SJSA1 (cell line): ENCODE measurements at regions not wholly inside any gene's neighbourhood (a gene's known extent, or its start where the extent isn't known, plus 50 kb on each side); places are given as distances from the start of the nearest gene placed in this dataset.

ENCODE experiments used
- DNase-seq, 2 experiments: peaks; one replicate each; pipeline ENCODE4 v3.0.0-alpha.2; 2015 to 2020; ENCODE audit warnings: low spot score in 2 of 2, low read depth in 1 of 2
- H3K27ac ChIP-seq: fragments of 250-450 bp; sonication (Bioruptor Pico); 2 replicates; pipeline ENCODE4 v1.5.1; 2020; ENCODE audit warnings: mild to moderate bottlenecking, moderate library complexity
- H3K27me3 ChIP-seq: fragments of 250-450 bp; sonication (Bioruptor Pico); replicated peaks from 2 replicates; pipeline ENCODE4 v1.5.1; 2020; ENCODE audit warnings: mild to moderate bottlenecking, moderate library complexity
- H3K36me3 ChIP-seq: fragments of 250-450 bp; sonication (Bioruptor Pico); 2 replicates; pipeline ENCODE4 v1.5.1; 2020; ENCODE audit warnings: mild to moderate bottlenecking
- H3K4me1 ChIP-seq: fragments of 250-450 bp; sonication (Bioruptor Pico); replicated peaks from 2 replicates; pipeline ENCODE4 v1.6.1; 2021; ENCODE audit warnings: mild to moderate bottlenecking
- H3K4me3 ChIP-seq: fragments of 250-450 bp; sonication (Bioruptor Pico); 2 replicates; pipeline ENCODE4 v1.5.1; 2020; ENCODE audit warnings: mild to moderate bottlenecking
- H3K9me3 ChIP-seq: fragments of 250-450 bp; sonication (Bioruptor Pico); replicated peaks from 2 replicates; pipeline ENCODE4 v1.5.1; 2020; ENCODE audit warnings: mild to moderate bottlenecking

DNA sequence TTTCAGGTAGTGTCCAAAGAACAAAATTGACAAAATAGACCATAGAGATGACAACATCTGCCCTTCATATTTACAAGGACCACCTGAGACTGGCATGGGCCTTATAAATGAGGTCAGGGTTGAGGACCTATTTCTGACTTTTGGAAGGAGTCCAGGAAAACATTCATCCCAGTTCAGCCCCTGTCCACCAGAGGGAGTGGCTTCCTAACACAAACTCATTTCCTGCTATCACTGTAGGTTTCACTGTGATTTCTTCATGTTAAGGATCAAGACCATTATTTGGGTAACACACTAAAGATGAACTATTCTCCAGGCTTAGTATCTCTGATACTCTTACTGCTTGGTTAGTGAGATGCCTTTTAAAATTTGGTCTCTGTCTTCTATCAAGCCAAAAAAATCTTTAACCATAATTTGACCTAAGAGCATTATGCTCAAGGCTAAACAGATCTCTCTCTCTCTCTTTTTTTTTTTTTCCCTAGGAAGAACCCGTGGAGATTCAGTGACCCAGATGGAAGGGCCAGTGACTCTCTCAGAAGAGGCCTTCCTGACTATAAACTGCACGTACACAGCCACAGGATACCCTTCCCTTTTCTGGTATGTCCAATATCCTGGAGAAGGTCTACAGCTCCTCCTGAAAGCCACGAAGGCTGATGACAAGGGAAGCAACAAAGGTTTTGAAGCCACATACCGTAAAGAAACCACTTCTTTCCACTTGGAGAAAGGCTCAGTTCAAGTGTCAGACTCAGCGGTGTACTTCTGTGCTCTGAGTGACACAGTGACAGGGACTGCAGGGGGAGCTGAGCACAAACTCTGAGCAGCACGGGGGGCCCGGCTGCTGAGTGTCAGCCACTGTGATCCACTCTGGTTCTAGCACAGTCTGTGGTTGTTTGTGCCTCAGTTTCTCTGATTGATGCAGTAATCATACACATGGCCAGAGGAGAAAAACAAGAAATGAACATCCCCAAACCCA lies 267.6 kb upstream of the OR4E1 start:
- no peak overlapping the region for H3K27ac ChIP-seq
- H3K27me3 ChIP-seq: no peaks in the 10 kb centered on the region
- no peaks in the 10 kb centered on the region for H3K4me1 ChIP-seq
- DNase-seq: no peak
- no peaks in the 10 kb centered on the region for H3K36me3 ChIP-seq
- H3K9me3 ChIP-seq: no peaks in the 10 kb centered on the region
- H3K4me3 ChIP-seq: no peak overlapping the region

DNA sequence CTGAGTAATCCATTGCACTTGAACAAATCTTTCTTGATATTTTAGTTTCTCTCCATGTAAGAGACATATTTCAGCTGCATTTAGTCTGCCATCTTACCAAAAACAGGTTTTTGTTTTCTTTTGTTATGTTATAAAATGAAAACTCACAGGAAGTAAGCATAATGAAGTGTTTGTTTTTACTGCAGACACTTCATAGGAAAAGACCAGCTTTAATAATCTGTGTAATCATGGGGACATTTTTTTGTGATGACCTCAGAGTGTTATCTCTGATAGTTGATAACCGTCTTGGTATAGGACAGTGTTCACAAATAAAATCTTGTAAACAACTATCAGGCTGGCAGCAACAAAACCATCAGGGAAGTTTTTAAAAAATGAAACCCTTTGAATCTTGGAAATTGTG lies 266.2 kb upstream of the OR4E1 start:
- H3K36me3 ChIP-seq: no peaks in the 10 kb centered on the region
- H3K27ac ChIP-seq: no peak overlapping the region
- no peaks in the 10 kb centered on the region for H3K4me1 ChIP-seq
- no peaks in the 10 kb centered on the region for H3K27me3 ChIP-seq
- no peak for DNase-seq
- no peaks in the 10 kb centered on the region for H3K9me3 ChIP-seq
- no peak overlapping the region for H3K4me3 ChIP-seq

DNA sequence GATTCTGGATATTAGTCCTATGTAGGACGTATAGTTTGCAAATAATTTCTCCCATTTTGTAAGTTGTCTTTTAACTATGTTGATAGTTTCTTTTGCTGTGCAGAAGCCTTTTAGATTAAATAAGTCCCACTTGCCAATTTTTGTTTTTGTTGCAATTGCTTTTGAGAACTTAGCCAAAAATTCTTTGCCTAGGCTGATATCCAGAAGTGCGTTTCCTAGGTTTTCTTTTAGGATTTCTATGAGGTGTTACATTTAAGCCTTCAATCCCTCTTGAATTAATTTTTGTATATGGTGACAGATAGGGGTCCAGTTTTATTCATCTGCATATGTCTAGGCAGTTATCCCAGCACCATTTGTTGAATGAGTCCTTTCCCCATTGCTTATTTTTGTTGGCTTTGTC lies 264.4 kb upstream of the OR4E1 start:
- Histone ChIP-seq H3K27me3 (no peaks in the 10 kb centered on the region), H3K36me3 (no peaks in the 10 kb centered on the region), H3K9me3 (no peaks in the 10 kb centered on the region), H3K4me1 (no peaks in the 10 kb centered on the region), H3K27ac (no peak overlapping the region), H3K4me3 (no peak overlapping the region)
- no peak for DNase-seq

DNA sequence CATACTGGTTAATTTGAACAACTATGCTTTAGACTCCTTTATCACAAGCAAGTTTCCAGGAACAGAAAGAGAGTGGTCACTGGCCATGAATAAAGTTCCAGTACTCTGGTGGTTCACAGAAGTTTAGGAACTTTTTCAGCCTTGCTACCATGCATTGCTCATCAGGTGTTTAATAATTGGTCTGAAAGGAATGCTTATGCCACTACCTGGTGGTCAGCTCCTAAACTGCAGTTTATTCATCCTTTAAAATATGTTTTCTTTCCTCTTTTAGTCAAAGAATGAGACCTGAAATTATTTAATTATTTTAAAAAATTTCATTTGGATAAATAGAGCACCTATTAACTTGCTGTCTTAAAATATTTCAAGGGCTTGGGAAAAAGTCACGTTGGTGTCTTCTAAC lies 260.1 kb upstream of the OR4E1 start:
- Histone ChIP-seq H3K9me3 (no peaks in the 10 kb centered on the region), H3K4me1 (no peaks in the 10 kb centered on the region), H3K4me3 (no peak overlapping the region), H3K27ac (no peak overlapping the region), H3K36me3 (no peaks in the 10 kb centered on the region), H3K27me3 (no peaks in the 10 kb centered on the region)
- DNase-seq: no peak

DNA sequence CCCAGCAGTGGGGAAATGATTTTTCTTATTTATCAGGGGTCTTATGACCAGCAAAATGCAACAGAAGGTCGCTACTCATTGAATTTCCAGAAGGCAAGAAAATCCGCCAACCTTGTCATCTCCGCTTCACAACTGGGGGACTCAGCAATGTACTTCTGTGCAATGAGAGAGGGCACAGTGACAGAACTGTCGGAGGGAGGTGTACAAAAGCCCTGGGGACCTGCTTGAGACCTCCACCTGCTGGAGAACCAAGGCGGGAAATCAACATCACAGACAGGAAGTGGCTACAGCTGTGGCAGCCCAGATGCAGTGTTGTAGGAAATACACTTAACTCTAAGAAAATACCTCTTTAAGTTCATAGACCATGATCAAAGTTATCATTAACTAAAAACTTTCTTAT lies 250.9 kb upstream of the OR4E1 start:
- DNase-seq: no peak
- H3K27ac ChIP-seq: no peak overlapping the region
- H3K36me3 ChIP-seq: no peaks in the 10 kb centered on the region
- no peaks in the 10 kb centered on the region for H3K9me3 ChIP-seq
- no peaks in the 10 kb centered on the region for H3K4me1 ChIP-seq
- peaks cover 6% of the 10 kb centered on the region; the same call in 1 of the 2 replicates for H3K27me3 ChIP-seq
- H3K4me3 ChIP-seq: no peak overlapping the region

DNA sequence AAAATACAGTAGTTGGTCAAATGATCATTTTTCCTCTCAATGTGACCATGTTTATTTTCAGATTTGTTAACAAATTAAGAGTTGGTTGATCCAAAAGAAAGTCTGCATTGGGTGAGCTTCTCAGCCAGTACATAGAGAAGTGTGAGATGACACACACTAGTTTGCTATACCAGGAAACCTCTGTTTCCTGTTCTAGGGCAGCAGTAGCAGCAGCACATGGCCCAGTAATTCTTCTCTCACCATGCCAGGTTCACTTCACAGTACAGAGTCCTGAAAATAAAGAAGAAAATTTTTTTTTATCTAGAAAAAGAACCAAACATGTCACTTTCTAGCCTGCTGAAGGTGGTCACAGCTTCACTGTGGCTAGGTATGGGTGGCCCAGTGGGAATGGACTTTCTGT lies 250.2 kb upstream of the OR4E1 start:
- Histone ChIP-seq H3K4me3 (no peak overlapping the region), H3K36me3 (no peaks in the 10 kb centered on the region), H3K9me3 (no peaks in the 10 kb centered on the region), H3K4me1 (no peaks in the 10 kb centered on the region), H3K27me3 (peaks cover 6% of the 10 kb centered on the region; the same call in 1 of the 2 replicates), H3K27ac (no peak overlapping the region)
- no peak for DNase-seq

DNA sequence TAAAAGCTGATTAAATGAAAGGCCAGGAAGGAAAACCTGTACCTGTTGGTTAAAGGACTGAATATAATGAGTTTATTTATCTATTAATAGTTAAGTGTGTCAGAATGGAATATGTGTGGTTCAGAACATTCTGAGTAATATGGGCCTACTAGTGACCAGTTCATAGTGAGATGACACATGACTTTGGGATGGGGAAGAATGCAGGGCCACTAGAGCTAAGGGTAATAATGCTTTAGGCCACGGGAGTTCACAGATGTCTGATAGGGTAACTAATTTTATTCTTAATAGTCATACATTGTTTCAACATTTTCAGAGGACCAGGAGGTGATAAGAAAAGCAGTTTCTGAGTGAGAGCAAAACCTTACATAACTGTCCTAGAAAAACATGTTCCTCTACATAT lies 247.8 kb upstream of the OR4E1 start:
- peaks cover 6% of the 10 kb centered on the region; the same call in 1 of the 2 replicates for H3K27me3 ChIP-seq
- H3K9me3 ChIP-seq: no peaks in the 10 kb centered on the region
- no peak overlapping the region for H3K4me3 ChIP-seq
- H3K27ac ChIP-seq: no peak overlapping the region
- no peaks in the 10 kb centered on the region for H3K36me3 ChIP-seq
- H3K4me1 ChIP-seq: 0 out of 2 replicates have a peak, but pooled peaks cover 6% of the 10 kb centered on the region
- DNase-seq: no peak

DNA sequence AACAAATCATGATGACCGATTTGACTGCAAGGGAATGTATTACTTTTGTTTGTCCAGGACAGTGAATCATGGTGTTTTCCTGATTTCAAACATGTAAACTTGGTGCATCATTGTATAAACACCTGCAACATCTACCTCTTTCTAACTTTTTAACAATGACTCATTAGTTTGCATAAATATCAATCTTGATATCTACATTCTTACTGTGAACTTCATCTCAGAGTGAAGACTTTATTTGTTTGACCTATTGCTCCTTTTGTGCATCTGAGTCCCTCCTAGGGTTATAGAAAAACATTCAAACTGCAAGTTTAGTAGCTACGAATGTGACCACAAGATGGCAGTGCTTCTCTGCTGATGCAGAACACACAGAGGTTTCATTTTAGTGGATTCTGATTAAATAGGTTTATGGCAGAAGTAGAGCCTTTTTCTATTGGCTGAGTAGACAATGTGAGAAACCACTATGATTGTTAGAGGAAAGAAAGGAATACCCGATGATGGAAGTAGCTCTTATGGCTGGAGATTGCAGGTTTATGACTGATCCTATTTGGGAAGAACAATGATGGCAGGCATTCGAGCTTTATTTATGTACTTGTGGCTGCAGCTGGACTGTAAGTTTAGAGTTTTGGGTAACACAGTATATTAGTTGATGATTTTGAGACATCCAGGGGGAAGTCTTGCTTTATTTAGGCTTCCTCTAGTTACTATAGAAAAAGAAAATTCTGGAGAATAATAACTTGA lies 244.2 kb upstream of the OR4E1 start:
- H3K4me1 ChIP-seq: peaks cover 9% of the 10 kb centered on the region
- H3K4me3 ChIP-seq: no peak overlapping the region
- DNase-seq: peak; percentile 36 to 44
- peaks cover 6% of the 10 kb centered on the region; the same call in 1 of the 2 replicates for H3K27me3 ChIP-seq
- no peak overlapping the region for H3K27ac ChIP-seq
- H3K9me3 ChIP-seq: no peaks in the 10 kb centered on the region
- no peaks in the 10 kb centered on the region for H3K36me3 ChIP-seq

DNA sequence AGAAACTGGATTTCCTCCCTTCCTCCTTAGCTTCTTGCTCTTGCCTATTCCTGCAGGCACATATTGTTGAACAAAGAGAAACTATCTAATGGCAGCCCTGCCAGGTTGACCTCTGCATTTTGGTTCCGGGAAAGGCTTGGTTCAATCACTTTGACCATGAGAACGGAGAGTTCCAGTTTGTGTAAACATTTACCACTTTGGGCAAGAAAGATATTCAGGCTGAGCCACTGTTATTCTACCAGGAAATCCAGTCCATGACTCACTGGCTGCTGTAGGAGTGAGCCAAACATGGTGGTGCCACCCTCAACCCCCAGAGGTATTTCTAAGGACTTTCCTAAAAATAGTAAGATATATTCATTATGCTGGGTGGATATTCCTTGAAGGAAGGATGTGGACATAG lies 242.2 kb upstream of the OR4E1 start:
- no peak overlapping the region for H3K4me3 ChIP-seq
- H3K4me1 ChIP-seq: peaks cover 9% of the 10 kb centered on the region

DNA sequence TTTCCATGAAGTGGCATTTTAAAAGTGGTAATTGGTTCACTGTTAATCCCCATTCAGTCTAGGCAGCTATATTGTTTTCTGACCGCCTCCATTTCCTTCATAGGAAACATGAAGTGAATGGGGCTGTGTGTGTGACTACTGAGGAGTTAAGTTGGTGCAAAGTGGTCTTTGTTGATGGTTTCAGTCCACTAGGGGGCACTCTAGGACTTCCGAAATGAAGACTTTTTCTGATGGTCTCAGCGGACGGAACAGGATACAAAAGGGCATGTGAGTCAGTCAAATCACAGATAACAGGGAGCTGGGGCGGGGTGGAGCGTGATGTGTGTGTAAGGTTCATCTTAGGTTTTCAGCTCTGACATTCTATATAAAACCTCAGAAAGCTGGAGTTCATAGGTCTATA lies 240.1 kb upstream of the OR4E1 start:
- Histone ChIP-seq H3K4me1 (peaks cover 9% of the 10 kb centered on the region), H3K4me3 (no peak overlapping the region), H3K27ac (no peak overlapping the region), H3K36me3 (no peaks in the 10 kb centered on the region), H3K9me3 (no peaks in the 10 kb centered on the region), H3K27me3 (0 out of 2 replicates have a peak, but pooled peaks cover 5% of the 10 kb centered on the region)
- DNase-seq: peak; percentile 31 to 59

More for the DNA sequence above, 242.2 kb upstream of the OR4E1 start:
- no peaks in the 10 kb centered on the region for H3K27me3 ChIP-seq
- no peaks in the 10 kb centered on the region for H3K36me3 ChIP-seq
- DNase-seq: no peak
- no peaks in the 10 kb centered on the region for H3K9me3 ChIP-seq
- no peak overlapping the region for H3K27ac ChIP-seq

DNA sequence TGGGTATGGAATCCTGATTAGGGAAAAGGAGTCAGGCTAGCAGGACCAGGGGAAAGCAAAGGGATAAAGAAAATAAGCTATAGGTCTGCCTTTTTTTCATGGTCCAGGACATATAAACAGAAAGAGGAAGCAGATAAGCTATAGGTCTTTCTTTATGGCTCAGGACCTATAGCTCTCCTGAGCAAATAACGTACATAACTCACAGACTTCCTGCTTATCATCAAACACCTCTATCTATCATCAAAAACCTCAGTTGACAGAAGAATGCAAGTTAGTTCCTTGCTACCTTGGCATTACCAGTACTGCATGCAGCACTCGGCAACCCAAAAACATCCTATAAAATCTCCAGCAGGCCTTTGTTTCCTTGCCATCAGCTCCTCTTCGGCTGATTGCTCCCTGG lies 238.7 kb upstream of the OR4E1 start:
- Histone ChIP-seq H3K27ac (no peak overlapping the region), H3K4me3 (no peak overlapping the region), H3K27me3 (0 out of 2 replicates have a peak, but pooled peaks cover 5% of the 10 kb centered on the region), H3K4me1 (peaks cover 3% of the 10 kb centered on the region), H3K36me3 (no peaks in the 10 kb centered on the region), H3K9me3 (no peaks in the 10 kb centered on the region)
- DNase-seq: no peak

DNA sequence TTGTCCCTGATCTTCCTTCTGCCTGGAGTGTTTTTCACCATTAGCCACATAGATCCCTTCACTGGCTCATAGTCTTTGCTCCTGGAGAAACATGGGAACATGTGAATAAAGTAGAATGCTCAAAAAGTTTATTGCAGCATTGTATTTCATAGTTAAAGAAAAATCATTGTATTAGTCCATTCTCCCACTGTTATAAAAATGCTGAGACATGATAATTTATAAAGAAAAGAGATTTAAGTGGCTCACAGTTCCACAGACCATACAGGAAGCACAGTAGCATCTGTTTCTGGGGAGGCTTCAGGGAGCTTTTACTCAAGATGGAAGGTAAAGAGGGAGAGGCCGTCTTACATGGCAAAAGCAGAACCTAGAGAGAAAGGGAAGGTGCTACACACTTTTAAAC lies 238.3 kb upstream of the OR4E1 start:
- H3K27ac ChIP-seq: no peak overlapping the region
- H3K4me3 ChIP-seq: no peak overlapping the region
- 0 out of 2 replicates have a peak, but pooled peaks cover 5% of the 10 kb centered on the region for H3K27me3 ChIP-seq
- no peaks in the 10 kb centered on the region for H3K9me3 ChIP-seq
- DNase-seq: no peak
- no peaks in the 10 kb centered on the region for H3K36me3 ChIP-seq
- H3K4me1 ChIP-seq: peaks cover 3% of the 10 kb centered on the region

DNA sequence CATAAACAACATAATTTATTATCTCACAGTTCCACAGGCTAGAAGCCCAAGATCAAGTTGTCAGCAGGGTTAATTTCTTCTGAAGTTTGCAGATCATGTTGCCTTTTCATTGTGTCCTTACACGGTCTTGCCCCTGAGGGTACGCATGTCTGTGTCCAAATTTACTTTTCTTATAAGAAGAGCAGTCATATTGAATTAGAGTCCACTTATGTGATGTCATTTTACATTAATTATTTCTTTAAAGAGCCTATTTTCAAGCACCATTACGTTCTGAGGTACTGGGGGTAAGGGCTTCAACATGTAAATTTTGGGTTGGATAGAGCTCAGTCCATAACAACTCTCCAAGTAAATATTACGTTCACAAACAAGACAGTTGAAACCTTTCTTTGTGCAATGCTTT lies 236.6 kb upstream of the OR4E1 start:
- no peaks in the 10 kb centered on the region for H3K9me3 ChIP-seq
- DNase-seq: no peak
- H3K27me3 ChIP-seq: 0 out of 2 replicates have a peak, but pooled peaks cover 5% of the 10 kb centered on the region
- no peak overlapping the region for H3K4me3 ChIP-seq
- no peaks in the 10 kb centered on the region for H3K36me3 ChIP-seq
- no peak overlapping the region for H3K27ac ChIP-seq
- no peaks in the 10 kb centered on the region; the same call in 1 of the 2 replicates for H3K4me1 ChIP-seq
